ENCODE measurements at regions not wholly inside any gene's neighbourhood (a gene's known extent, or its start where the extent isn't known, plus 50 kb on each side); places are given as distances from the start of the nearest gene placed in this dataset.
"Not testable (repeated sequence)": the region's sequence is repeated elsewhere in the genome, so short reads cannot be mapped to it uniquely, and the experiment has no call there.

GRCh38 chr3:56935811-56936210 is 124.7 kb upstream of the SPATA12 start:
- Histone ChIP-seq H3K4me3 (ENCODE audit: low read length in 2 of 2) (no peak overlapping the region), H3K27me3 (ENCODE audit: control insufficient read depth in 2 of 2, insufficient read depth in 1 of 2, low read length in 1 of 2) (no peaks in the 10 kb centered on the region), H3K27ac (ENCODE audit: low read depth in 1 of 2, low read length in 1 of 2) (no peak overlapping the region), H3K9me3 (ENCODE audit: control insufficient read depth in 2 of 2, insufficient read depth in 1 of 2, low read length in 1 of 2) (peaks cover 0 to 8% of the 10 kb centered on the region in 2 donors), H3K4me1 (ENCODE audit: control insufficient read depth in 2 of 2, insufficient read depth in 2 of 2, low read length in 2 of 2) (no peaks in the 10 kb centered on the region), H3K36me3 (ENCODE audit: control insufficient read depth in 2 of 2, insufficient read depth in 2 of 2, low read length in 1 of 2) (no peaks in the 10 kb centered on the region)
- DNase-seq (ENCODE audit: low read depth in 6 of 9, low spot score in 9 of 9): no peak
- 98% methylated on average over 1 of the region's 1 CpG for WGBS

GRCh38 chr3:56934481-56934880 is 126.0 kb upstream of the SPATA12 start:
- H3K4me3 ChIP-seq (ENCODE audit: low read length in 2 of 2); H3K27me3 ChIP-seq (ENCODE audit: control insufficient read depth in 2 of 2, insufficient read depth in 1 of 2, low read length in 1 of 2); H3K4me1 ChIP-seq (ENCODE audit: control insufficient read depth in 2 of 2, insufficient read depth in 2 of 2, low read length in 2 of 2); DNase-seq (ENCODE audit: low read depth in 6 of 9, low spot score in 9 of 9); H3K9me3 ChIP-seq (ENCODE audit: control insufficient read depth in 2 of 2, insufficient read depth in 1 of 2, low read length in 1 of 2); H3K36me3 ChIP-seq (ENCODE audit: control insufficient read depth in 2 of 2, insufficient read depth in 2 of 2, low read length in 1 of 2); H3K27ac ChIP-seq (ENCODE audit: low read depth in 1 of 2, low read length in 1 of 2): not testable (repeated sequence)
- WGBS: 91% methylated on average over 26 of the region's 26 CpGs

GRCh38 chr3:56933803-56934202 is 126.7 kb upstream of the SPATA12 start:
- Histone ChIP-seq H3K27ac (ENCODE audit: low read depth in 1 of 2, low read length in 1 of 2) (no peak overlapping the region), H3K4me3 (ENCODE audit: low read length in 2 of 2) (no peak overlapping the region), H3K36me3 (ENCODE audit: control insufficient read depth in 2 of 2, insufficient read depth in 2 of 2, low read length in 1 of 2) (no peaks in the 10 kb centered on the region), H3K27me3 (ENCODE audit: control insufficient read depth in 2 of 2, insufficient read depth in 1 of 2, low read length in 1 of 2) (no peaks in the 10 kb centered on the region), H3K4me1 (ENCODE audit: control insufficient read depth in 2 of 2, insufficient read depth in 2 of 2, low read length in 2 of 2) (peaks cover 2 to 3% of the 10 kb centered on the region in 2 donors), H3K9me3 (ENCODE audit: control insufficient read depth in 2 of 2, insufficient read depth in 1 of 2, low read length in 1 of 2) (peaks cover 0 to 8% of the 10 kb centered on the region in 2 donors)
- WGBS: 99% methylated on average over 1 of the region's 1 CpG
- DNase-seq (ENCODE audit: low read depth in 6 of 9, low spot score in 9 of 9): no peak

- no peaks in the 10 kb centered on the region for H3K27me3 ChIP-seq (ENCODE audit: control insufficient read depth in 2 of 2, insufficient read depth in 1 of 2, low read length in 1 of 2)
- no peaks in the 10 kb centered on the region for H3K36me3 ChIP-seq (ENCODE audit: control insufficient read depth in 2 of 2, insufficient read depth in 2 of 2, low read length in 1 of 2)
- no peak overlapping the region for H3K27ac ChIP-seq (ENCODE audit: low read depth in 1 of 2, low read length in 1 of 2)
- no peak for DNase-seq (ENCODE audit: low read depth in 6 of 9, low spot score in 9 of 9)
- H3K9me3 ChIP-seq (ENCODE audit: control insufficient read depth in 2 of 2, insufficient read depth in 1 of 2, low read length in 1 of 2): peaks cover 0 to 8% of the 10 kb centered on the region in 2 donors
- H3K4me1 ChIP-seq (ENCODE audit: control insufficient read depth in 2 of 2, insufficient read depth in 2 of 2, low read length in 2 of 2): peaks cover 8 to 12% of the 10 kb centered on the region in 2 donors
- no peak overlapping the region for H3K4me3 ChIP-seq (ENCODE audit: low read length in 2 of 2)
- 98% methylated on average over 3 of the region's 3 CpGs for WGBS
These were observed 127.6 kb upstream of the SPATA12 start for GRCh38 chr3:56932866-56933265.

- Histone ChIP-seq H3K27me3 (ENCODE audit: control insufficient read depth in 2 of 2, insufficient read depth in 1 of 2, low read length in 1 of 2) (no peaks in the 10 kb centered on the region), H3K36me3 (ENCODE audit: control insufficient read depth in 2 of 2, insufficient read depth in 2 of 2, low read length in 1 of 2) (no peaks in the 10 kb centered on the region), H3K4me3 (ENCODE audit: low read length in 2 of 2) (no peak overlapping the region), H3K4me1 (ENCODE audit: control insufficient read depth in 2 of 2, insufficient read depth in 2 of 2, low read length in 2 of 2) (peaks cover 8 to 16% of the 10 kb centered on the region in 2 donors), H3K9me3 (ENCODE audit: control insufficient read depth in 2 of 2, insufficient read depth in 1 of 2, low read length in 1 of 2) (peaks cover 0 to 8% of the 10 kb centered on the region in 2 donors), H3K27ac (ENCODE audit: low read depth in 1 of 2, low read length in 1 of 2) (no peak overlapping the region)
- DNase-seq (ENCODE audit: low read depth in 6 of 9, low spot score in 9 of 9): no peak
These were observed 128.6 kb upstream of the SPATA12 start for GRCh38 chr3:56931836-56932235.

- Histone ChIP-seq H3K36me3 (ENCODE audit: control insufficient read depth in 2 of 2, insufficient read depth in 2 of 2, low read length in 1 of 2) (no peaks in the 10 kb centered on the region), H3K27me3 (ENCODE audit: control insufficient read depth in 2 of 2, insufficient read depth in 1 of 2, low read length in 1 of 2) (no peaks in the 10 kb centered on the region), H3K27ac (ENCODE audit: low read depth in 1 of 2, low read length in 1 of 2) (no peak overlapping the region), H3K9me3 (ENCODE audit: control insufficient read depth in 2 of 2, insufficient read depth in 1 of 2, low read length in 1 of 2) (peaks cover 0 to 8% of the 10 kb centered on the region in 2 donors), H3K4me3 (ENCODE audit: low read length in 2 of 2) (no peak overlapping the region), H3K4me1 (ENCODE audit: control insufficient read depth in 2 of 2, insufficient read depth in 2 of 2, low read length in 2 of 2) (peaks cover 8 to 23% of the 10 kb centered on the region in 2 donors)
- 96% methylated on average over 5 of the region's 5 CpGs for WGBS
- no peak for DNase-seq (ENCODE audit: low read depth in 6 of 9, low spot score in 9 of 9)
These were observed 129.0 kb upstream of the ARHGEF3 start for GRCh38 chr3:56930706-56931105.

- H3K9me3 ChIP-seq (ENCODE audit: control insufficient read depth in 2 of 2, insufficient read depth in 1 of 2, low read length in 1 of 2): peaks cover 0 to 8% of the 10 kb centered on the region in 2 donors
- peaks cover 8 to 23% of the 10 kb centered on the region in 2 donors for H3K4me1 ChIP-seq (ENCODE audit: control insufficient read depth in 2 of 2, insufficient read depth in 2 of 2, low read length in 2 of 2)
- no peaks in the 10 kb centered on the region for H3K27me3 ChIP-seq (ENCODE audit: control insufficient read depth in 2 of 2, insufficient read depth in 1 of 2, low read length in 1 of 2)
- H3K4me3 ChIP-seq (ENCODE audit: low read length in 2 of 2): no peak overlapping the region
- no peaks in the 10 kb centered on the region for H3K36me3 ChIP-seq (ENCODE audit: control insufficient read depth in 2 of 2, insufficient read depth in 2 of 2, low read length in 1 of 2)
- H3K27ac ChIP-seq (ENCODE audit: low read depth in 1 of 2, low read length in 1 of 2): no peak overlapping the region
- no peak for DNase-seq (ENCODE audit: low read depth in 6 of 9, low spot score in 9 of 9)
- 96% methylated on average over 10 of the region's 10 CpGs for WGBS
These were observed 128.3 kb upstream of the ARHGEF3 start for GRCh38 chr3:56929809-56930615.

- peak in 1 of 9 donors; percentile 74 for DNase-seq (ENCODE audit: low read depth in 6 of 9, low spot score in 9 of 9)
- H3K36me3 ChIP-seq (ENCODE audit: control insufficient read depth in 2 of 2, insufficient read depth in 2 of 2, low read length in 1 of 2): no peaks in the 10 kb centered on the region
- H3K4me1 ChIP-seq (ENCODE audit: control insufficient read depth in 2 of 2, insufficient read depth in 2 of 2, low read length in 2 of 2): peaks cover 12 to 30% of the 10 kb centered on the region in 2 donors
- WGBS: 58% methylated on average over 3 of the region's 3 CpGs
- H3K9me3 ChIP-seq (ENCODE audit: control insufficient read depth in 2 of 2, insufficient read depth in 1 of 2, low read length in 1 of 2): no peaks in the 10 kb centered on the region
- H3K4me3 ChIP-seq (ENCODE audit: low read length in 2 of 2): no peak overlapping the region
- peak overlapping the region in 1 of 2 donors; percentile 32 for H3K27ac ChIP-seq (ENCODE audit: low read depth in 1 of 2, low read length in 1 of 2)
- no peaks in the 10 kb centered on the region for H3K27me3 ChIP-seq (ENCODE audit: control insufficient read depth in 2 of 2, insufficient read depth in 1 of 2, low read length in 1 of 2)
These were observed 126.8 kb upstream of the ARHGEF3 start for GRCh38 chr3:56928379-56929068.

- no peaks in the 10 kb centered on the region for H3K27me3 ChIP-seq (ENCODE audit: control insufficient read depth in 2 of 2, insufficient read depth in 1 of 2, low read length in 1 of 2)
- H3K9me3 ChIP-seq (ENCODE audit: control insufficient read depth in 2 of 2, insufficient read depth in 1 of 2, low read length in 1 of 2): no peaks in the 10 kb centered on the region
- no peaks in the 10 kb centered on the region for H3K36me3 ChIP-seq (ENCODE audit: control insufficient read depth in 2 of 2, insufficient read depth in 2 of 2, low read length in 1 of 2)
- H3K4me1 ChIP-seq (ENCODE audit: control insufficient read depth in 2 of 2, insufficient read depth in 2 of 2, low read length in 2 of 2): peaks cover 12 to 30% of the 10 kb centered on the region in 2 donors
- no peak overlapping the region for H3K27ac ChIP-seq (ENCODE audit: low read depth in 1 of 2, low read length in 1 of 2)
- 90% methylated on average over 2 of the region's 2 CpGs for WGBS
- DNase-seq (ENCODE audit: low read depth in 6 of 9, low spot score in 9 of 9): peak in 1 of 9 donors; percentile 51
- H3K4me3 ChIP-seq (ENCODE audit: low read length in 2 of 2): no peak overlapping the region
These were observed 126.1 kb upstream of the ARHGEF3 start for GRCh38 chr3:56927855-56928254.
